Ascending aorta (tissue), 2 donors: ENCODE measurements at regions not wholly inside any gene's neighbourhood (a gene's known extent, or its start where the extent isn't known, plus 50 kb on each side); places are given as distances from the start of the nearest gene placed in this dataset.

Experiments used
- DNase-seq, 2 donors: peaks; one replicate each; pipeline ENCODE4 v3.0.0-alpha.2; 2019; ENCODE audit warnings: low spot score in 2 of 2
- H3K27ac ChIP-seq, 2 donors: fragments of 200-600 bp; sonication (generic); one replicate each; pipeline ENCODE4 v1.5.1; 2016 to 2017; ENCODE audit warnings: mild to moderate bottlenecking in 1 of 2
- H3K27me3 ChIP-seq: fragments of 200-600 bp; sonication (generic); one replicate; pipeline ENCODE4 v1.5.1; 2017
- H3K36me3 ChIP-seq, 2 donors: fragments of 200-600 bp; sonication (generic); one replicate each; pipeline ENCODE4 v1.5.1; 2016
- H3K4me1 ChIP-seq, 2 donors: fragments of 200-600 bp; sonication (generic); one replicate each; pipeline ENCODE4 v1.5.1; 2016 to 2017; ENCODE audit warnings: mild to moderate bottlenecking in 1 of 2
- H3K4me3 ChIP-seq, 2 donors: fragments of 200-600 bp; sonication (generic); one replicate each; pipeline ENCODE4 v1.5.1; 2016 to 2017; ENCODE audit warnings: mild to moderate bottlenecking in 1 of 2
- H3K9me3 ChIP-seq, 2 donors: fragments of 200-600 bp; sonication (generic); one replicate each; pipeline ENCODE4 v1.5.1; 2016
- CTCF ChIP-seq, 3 experiments: fragments of 200-600 bp in 2 of 3; fragments of 450-650 bp in 1 of 3; sonication (generic) in 2 of 3; IDR thresholded peaks; one replicate each; pipeline ENCODE4 v1.5.1; 2016 to 2019; ENCODE audit warnings: antibody characterized with exemption in 3 of 3, mild to moderate bottlenecking in 1 of 3, moderate library complexity in 1 of 3
- intact Hi-C: fragments of 100-400 bp; cut with DNase I; formaldehyde crosslinking; loops from one replicate; pipeline ENCODE4 v1.15.1; 2023

- no peaks in the 10 kb centered on the region for H3K36me3 ChIP-seq
- no peak for TF ChIP-seq CTCF (IDR thresholded peaks at IDR 0.05)
Measured at GRCh38 chr12:125650587-125650986, 585.4 kb downstream of the AACS start.

GRCh38 chr12:125651625-125652024, 586.4 kb downstream of the AACS start:
- Histone ChIP-seq H3K27ac (no peak overlapping the region), H3K36me3 (no peaks in the 10 kb centered on the region), H3K27me3 (no peaks in the 10 kb centered on the region), H3K4me1 (no peaks in the 10 kb centered on the region), H3K4me3 (no peak overlapping the region), H3K9me3 (no peaks in the 10 kb centered on the region)
- no peak for DNase-seq
- TF ChIP-seq CTCF (IDR thresholded peaks at IDR 0.05), result no peak
- intact Hi-C loops, result no loop called here

More at GRCh38 chr12:125650587-125650986, 585.4 kb downstream of the AACS start:
- Histone ChIP-seq H3K27me3 (no peaks in the 10 kb centered on the region), H3K27ac (no peak overlapping the region), H3K4me1 (no peaks in the 10 kb centered on the region), H3K4me3 (no peak overlapping the region), H3K9me3 (no peaks in the 10 kb centered on the region)
- DNase-seq, result no peak
- intact Hi-C loops, result no loop called here

GRCh38 chr12:125652681-125653080, 587.4 kb downstream of the AACS start:
- no peak overlapping the region for H3K27ac ChIP-seq
- no peak for DNase-seq
- intact Hi-C loops, result no loop called here
- H3K27me3 ChIP-seq, result no peaks in the 10 kb centered on the region
- H3K36me3 ChIP-seq, result no peaks in the 10 kb centered on the region
- no peaks in the 10 kb centered on the region for H3K9me3 ChIP-seq
- no peaks in the 10 kb centered on the region for H3K4me1 ChIP-seq
- no peak for TF ChIP-seq CTCF (IDR thresholded peaks at IDR 0.05)
- no peak overlapping the region for H3K4me3 ChIP-seq

- Histone ChIP-seq H3K9me3 (no peaks in the 10 kb centered on the region), H3K4me1 (no peaks in the 10 kb centered on the region), H3K36me3 (no peaks in the 10 kb centered on the region), H3K27ac (no peak overlapping the region), H3K4me3 (no peak overlapping the region), H3K27me3 (no peaks in the 10 kb centered on the region)
- TF ChIP-seq CTCF (IDR thresholded peaks at IDR 0.05), result no peak
- intact Hi-C loops, result no loop called here
- no peak for DNase-seq
Measured at GRCh38 chr12:125657681-125658080, 592.4 kb downstream of the AACS start.

- H3K36me3 ChIP-seq, result no peaks in the 10 kb centered on the region
- H3K4me3 ChIP-seq, result no peak overlapping the region
- no peaks in the 10 kb centered on the region for H3K4me1 ChIP-seq
- no peak for TF ChIP-seq CTCF (IDR thresholded peaks at IDR 0.05)
- intact Hi-C loops, result no loop called here
- H3K9me3 ChIP-seq, result no peaks in the 10 kb centered on the region
- H3K27ac ChIP-seq, result no peak overlapping the region
- H3K27me3 ChIP-seq, result no peaks in the 10 kb centered on the region
- DNase-seq, result no peak
Measured at GRCh38 chr12:125674554-125675338, 609.5 kb downstream of the AACS start.
